ENCODE measurements at regions not wholly inside any gene's neighbourhood (a gene's known extent, or its start where the extent isn't known, plus 50 kb on each side); places are given as distances from the start of the nearest gene placed in this dataset.
"Not testable (repeated sequence)": the region's sequence is repeated elsewhere in the genome, so short reads cannot be mapped to it uniquely, and the experiment has no call there.

GRCh38 chr7:35961260-35961659, 160.4 kb downstream of the SEPTIN7 start:
- TF ChIP-seq CTCF (IDR thresholded peaks at IDR 0.05); POLR2AphosphoS5 (IDR thresholded peaks at IDR 0.05; ENCODE audit: insufficient read depth in 1 of 2, low read depth in 1 of 2); POLR2A (IDR thresholded peaks at IDR 0.05): not testable (repeated sequence)
